ENCODE measurements at regions not wholly inside any gene's neighbourhood (a gene's known extent, or its start where the extent isn't known, plus 50 kb on each side); places are given as distances from the start of the nearest gene placed in this dataset.
"Not testable (repeated sequence)": the region's sequence is repeated elsewhere in the genome, so short reads cannot be mapped to it uniquely, and the experiment has no call there.

GRCh38 chr14:23896609-23897153, 56.9 kb upstream of the DHRS4 start:
- CTCF ChIA-PET, result no interaction called here

GRCh38 chr14:23897291-23897690, 56.3 kb upstream of the DHRS4 start:
- H3K9me3 Mint-ChIP-seq (ENCODE audit: insufficient read depth); H3K27me3 Mint-ChIP-seq; H3K4me2 ChIP-seq (replicated peaks; ENCODE audit: low read depth, low read length, poor library complexity, severe bottlenecking); CTCF ChIA-PET; ATAC-seq (ENCODE audit: low read depth); POLR2A ChIA-PET; H3K79me2 ChIP-seq (ENCODE audit: control insufficient read depth, insufficient read depth, low read length); intact Hi-C loops (cut with micrococcal nuclease); H2AFZ ChIP-seq (ENCODE audit: insufficient read depth, low read depth, low read length, poor library complexity, severe bottlenecking); H3K27ac Mint-ChIP-seq; H4K20me1 ChIP-seq (ENCODE audit: control insufficient read depth, insufficient read depth, low read length, poor library complexity, severe bottlenecking); H3K4me3 ChIP-seq (ENCODE audit: control extremely low read depth in 1 of 5, extremely low read depth in 1 of 5, insufficient read depth in 1 of 5, low read depth in 2 of 5, low read length in 4 of 5); H3K27me3 ChIP-seq (replicated peaks in 1 of 4; ENCODE audit: control extremely low read depth in 1 of 4, control insufficient read depth in 3 of 4, insufficient read depth in 4 of 4, low read length in 3 of 4); H3K27ac ChIP-seq (ENCODE audit: low read length in 2 of 2); H3K4me1 Mint-ChIP-seq; H3K36me3 ChIP-seq (replicated peaks in 1 of 2; ENCODE audit: control extremely low read depth in 1 of 2, control insufficient read depth in 1 of 2, extremely low read depth in 1 of 2, insufficient read depth in 2 of 2, low read length in 1 of 2); DNase-seq; H3K9ac ChIP-seq (ENCODE audit: low read length); H3K4me1 ChIP-seq (ENCODE audit: control insufficient read depth in 2 of 2, insufficient read depth in 2 of 2, low read length in 2 of 2); H3K4me3 Mint-ChIP-seq; H3K9me3 ChIP-seq (ENCODE audit: control extremely low read depth in 1 of 3, control insufficient read depth in 2 of 3, insufficient read depth in 1 of 3, low read length in 2 of 3): not testable (repeated sequence)
- WGBS (ENCODE audit: insufficient coverage), result no CpG with 5 or more reads among the region's 2 CpGs

More at GRCh38 chr14:23896609-23897153, 56.9 kb upstream of the DHRS4 start:
- Histone ChIP-seq H3K4me1 (ENCODE audit: control insufficient read depth in 2 of 2, insufficient read depth in 2 of 2, low read length in 2 of 2) (no peaks in the 10 kb centered on the region), H3K9ac (ENCODE audit: low read length) (no peak overlapping the region), H2AFZ (ENCODE audit: insufficient read depth, low read depth, low read length, poor library complexity, severe bottlenecking) (no peak overlapping the region), H3K36me3 (replicated peaks in 1 of 2; ENCODE audit: control extremely low read depth in 1 of 2, control insufficient read depth in 1 of 2, extremely low read depth in 1 of 2, insufficient read depth in 2 of 2, low read length in 1 of 2) (no peaks in the 10 kb centered on the region), H3K79me2 (ENCODE audit: control insufficient read depth, insufficient read depth, low read length) (no peaks in the 10 kb centered on the region), H3K4me2 (replicated peaks; ENCODE audit: low read depth, low read length, poor library complexity, severe bottlenecking) (no peak overlapping the region), H3K4me3 (ENCODE audit: control extremely low read depth in 1 of 5, extremely low read depth in 1 of 5, insufficient read depth in 1 of 5, low read depth in 2 of 5, low read length in 4 of 5) (no peak overlapping the region), H3K27ac (ENCODE audit: low read length in 2 of 2) (no peak overlapping the region), H3K27me3 (replicated peaks in 1 of 4; ENCODE audit: control extremely low read depth in 1 of 4, control insufficient read depth in 3 of 4, insufficient read depth in 4 of 4, low read length in 3 of 4) (peaks cover 0 to 3% (median 0%) of the 10 kb centered on the region in 4 experiments), H4K20me1 (ENCODE audit: control insufficient read depth, insufficient read depth, low read length, poor library complexity, severe bottlenecking) (no peaks in the 10 kb centered on the region), H3K9me3 (ENCODE audit: control extremely low read depth in 1 of 3, control insufficient read depth in 2 of 3, insufficient read depth in 1 of 3, low read length in 2 of 3) (peaks cover 0 to 9% (median 0%) of the 10 kb centered on the region in 3 donors)
- no CpG with 5 or more reads among the region's 5 CpGs for WGBS (ENCODE audit: insufficient coverage)
- Mint-ChIP-seq H3K4me1 (no peaks in the 10 kb centered on the region), H3K27ac (no peak overlapping the region), H3K9me3 (ENCODE audit: insufficient read depth) (no peaks in the 10 kb centered on the region), H3K4me3 (no peak overlapping the region), H3K27me3 (peaks cover 9% of the 10 kb centered on the region)
- intact Hi-C loops (cut with micrococcal nuclease), result no loop called here
- TF ChIP-seq EZH2 (IDR thresholded peaks at IDR 0.05; ENCODE audit: borderline replicate concordance, insufficient read depth, low read depth, low read length, poor library complexity, severe bottlenecking) (no peak), CTCF (IDR thresholded peaks at IDR 0.05) (no peak)
- POLR2A ChIA-PET, result no interaction called here
- no peak for DNase-seq
- ATAC-seq (ENCODE audit: low read depth), result no peak

GRCh38 chr14:23898359-23898758, 55.2 kb upstream of the DHRS4 start:
- WGBS (ENCODE audit: insufficient coverage), result 98% methylated on average over 17 of the region's 20 CpGs
- ATAC-seq (ENCODE audit: low read depth); H3K9me3 Mint-ChIP-seq (ENCODE audit: insufficient read depth); H3K9ac ChIP-seq (ENCODE audit: low read length); H3K27ac ChIP-seq (ENCODE audit: low read length in 2 of 2); H3K79me2 ChIP-seq (ENCODE audit: control insufficient read depth, insufficient read depth, low read length); H3K4me3 Mint-ChIP-seq; POLR2A ChIA-PET; CTCF ChIA-PET; H3K36me3 ChIP-seq (replicated peaks in 1 of 2; ENCODE audit: control extremely low read depth in 1 of 2, control insufficient read depth in 1 of 2, extremely low read depth in 1 of 2, insufficient read depth in 2 of 2, low read length in 1 of 2); H2AFZ ChIP-seq (ENCODE audit: insufficient read depth, low read depth, low read length, poor library complexity, severe bottlenecking); H4K20me1 ChIP-seq (ENCODE audit: control insufficient read depth, insufficient read depth, low read length, poor library complexity, severe bottlenecking); H3K27me3 ChIP-seq (replicated peaks in 1 of 4; ENCODE audit: control extremely low read depth in 1 of 4, control insufficient read depth in 3 of 4, insufficient read depth in 4 of 4, low read length in 3 of 4); H3K4me3 ChIP-seq (ENCODE audit: control extremely low read depth in 1 of 5, extremely low read depth in 1 of 5, insufficient read depth in 1 of 5, low read depth in 2 of 5, low read length in 4 of 5); H3K4me1 Mint-ChIP-seq; H3K27ac Mint-ChIP-seq; H3K4me1 ChIP-seq (ENCODE audit: control insufficient read depth in 2 of 2, insufficient read depth in 2 of 2, low read length in 2 of 2); DNase-seq; H3K4me2 ChIP-seq (replicated peaks; ENCODE audit: low read depth, low read length, poor library complexity, severe bottlenecking); intact Hi-C loops (cut with micrococcal nuclease); H3K9me3 ChIP-seq (ENCODE audit: control extremely low read depth in 1 of 3, control insufficient read depth in 2 of 3, insufficient read depth in 1 of 3, low read length in 2 of 3): not testable (repeated sequence)
- H3K27me3 Mint-ChIP-seq, result peaks cover 13% of the 10 kb centered on the region

Measured in B cell (primary cell).